ENCODE measurements at regions not wholly inside any gene's neighbourhood (a gene's known extent, or its start where the extent isn't known, plus 50 kb on each side); places are given as distances from the start of the nearest gene placed in this dataset.
"Not testable (repeated sequence)": the region's sequence is repeated elsewhere in the genome, so short reads cannot be mapped to it uniquely, and the experiment has no call there.

DNA sequence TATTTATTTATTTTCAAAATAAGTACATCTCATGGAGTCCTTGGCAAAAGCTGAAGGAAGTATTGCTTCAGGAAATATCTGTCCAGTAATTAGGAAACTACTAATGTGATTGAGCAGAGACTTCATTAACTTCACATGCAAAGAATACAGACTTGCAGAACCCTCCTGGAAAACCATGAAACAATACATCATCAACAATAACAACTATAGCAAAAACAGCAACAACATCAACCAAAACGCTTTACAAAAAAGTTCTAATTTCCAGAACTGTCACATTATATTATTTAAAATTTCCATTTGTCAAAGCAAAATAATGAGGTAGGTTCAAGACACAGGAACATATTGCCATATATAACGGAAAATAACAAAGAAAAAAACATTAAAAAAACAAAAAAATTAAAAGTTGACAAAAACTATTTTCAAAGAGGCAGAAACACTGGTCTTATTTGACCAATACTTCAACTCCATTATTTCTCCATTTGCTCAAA, 79.8 kb upstream of the TOP3B start:
- no peak for DNase-seq (ENCODE audit: insufficient read length, low spot score)
- FAIRE-seq: no peak

DNA sequence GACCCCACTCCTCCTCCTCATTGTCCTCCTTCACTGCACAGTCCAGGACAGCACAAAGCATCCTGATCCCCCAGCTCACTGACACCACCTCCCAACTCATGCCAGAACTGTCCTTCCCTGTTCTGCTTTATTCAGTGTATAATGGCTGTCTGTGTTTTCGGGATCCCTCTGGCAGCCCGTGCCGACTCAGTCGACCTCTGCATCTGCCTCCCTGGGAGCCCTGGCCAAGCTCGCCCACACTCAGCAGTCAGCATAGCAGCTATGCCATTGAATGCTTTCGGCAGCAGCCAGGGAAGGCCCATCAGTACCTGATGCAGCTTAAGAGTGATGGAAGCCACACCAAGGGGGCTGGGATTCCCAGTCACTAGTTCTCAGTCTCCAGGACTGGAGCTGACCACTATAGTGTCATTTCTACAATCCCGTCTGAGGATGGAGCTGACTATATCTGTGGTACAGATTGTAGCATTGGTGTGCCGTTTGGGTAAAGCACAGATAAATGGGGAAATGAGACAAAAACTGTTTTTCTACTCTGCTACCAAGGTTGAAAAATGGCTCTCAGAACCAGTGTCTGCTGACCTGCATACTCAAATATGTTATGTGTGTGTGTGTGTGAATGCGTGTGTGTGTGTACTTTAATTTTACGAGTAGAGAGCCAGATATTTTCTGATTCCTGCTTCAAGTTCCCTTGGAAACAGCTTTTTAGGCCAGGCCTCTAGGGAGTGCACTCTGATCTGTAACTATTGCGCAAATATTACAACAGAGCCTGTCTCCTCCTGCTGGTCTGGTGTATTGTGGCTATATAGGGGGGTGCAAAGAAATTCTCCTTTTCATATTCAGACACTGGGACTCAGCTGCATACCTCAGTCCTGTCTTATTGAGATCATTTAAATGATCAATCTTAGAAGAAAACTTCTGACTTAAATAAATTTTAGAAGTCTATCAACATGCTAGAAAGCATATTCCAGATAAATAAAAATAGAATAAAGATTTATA, 78.8 kb upstream of the TOP3B start:
- DNase-seq (ENCODE audit: insufficient read length, low spot score): no peak
- no peak for FAIRE-seq

DNA sequence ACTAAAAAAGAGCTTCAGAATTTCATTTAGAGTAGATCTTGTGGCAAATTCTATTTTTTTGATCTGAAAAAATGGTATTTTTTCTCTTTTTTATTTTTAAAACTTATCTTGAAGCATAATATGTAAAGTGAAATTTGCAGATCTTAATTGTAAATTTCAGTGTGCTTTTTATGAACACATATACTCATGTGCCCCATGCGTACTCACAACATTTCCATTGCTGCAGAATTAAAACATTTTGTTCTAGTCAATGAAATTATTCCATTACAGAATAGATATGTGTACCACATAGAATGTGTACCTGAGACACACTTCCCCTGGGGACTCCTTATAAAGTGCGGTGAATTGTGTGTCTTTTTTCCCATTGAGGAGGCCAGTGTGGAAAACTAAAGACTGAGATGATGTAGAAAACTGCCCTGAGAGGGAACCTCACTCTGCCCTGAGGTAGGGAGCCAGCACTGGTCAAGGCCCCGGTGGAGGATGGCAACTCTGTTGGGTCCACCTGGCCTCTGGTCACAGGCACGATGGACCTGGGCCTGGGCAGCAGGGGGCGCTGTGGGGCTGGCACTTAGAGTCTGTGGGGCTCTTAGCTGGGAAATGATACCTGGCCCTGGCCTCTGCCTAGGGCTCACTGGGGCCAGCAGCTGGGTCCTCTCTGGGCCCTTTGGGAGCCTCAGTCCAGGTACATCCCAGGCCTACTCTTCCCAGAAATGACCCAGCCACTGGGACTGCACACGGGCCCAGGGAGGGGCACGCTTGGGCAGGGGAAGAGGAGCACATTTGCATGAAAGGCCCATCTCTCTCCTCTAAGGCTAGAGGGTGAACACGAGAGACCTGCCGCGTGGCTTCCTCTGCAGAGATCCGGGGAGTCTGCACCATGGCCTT, 77.9 kb upstream of the TOP3B start:
- DNase-seq (ENCODE audit: insufficient read length, low spot score): peak; percentile 68
- FAIRE-seq: peak; percentile 37

DNA sequence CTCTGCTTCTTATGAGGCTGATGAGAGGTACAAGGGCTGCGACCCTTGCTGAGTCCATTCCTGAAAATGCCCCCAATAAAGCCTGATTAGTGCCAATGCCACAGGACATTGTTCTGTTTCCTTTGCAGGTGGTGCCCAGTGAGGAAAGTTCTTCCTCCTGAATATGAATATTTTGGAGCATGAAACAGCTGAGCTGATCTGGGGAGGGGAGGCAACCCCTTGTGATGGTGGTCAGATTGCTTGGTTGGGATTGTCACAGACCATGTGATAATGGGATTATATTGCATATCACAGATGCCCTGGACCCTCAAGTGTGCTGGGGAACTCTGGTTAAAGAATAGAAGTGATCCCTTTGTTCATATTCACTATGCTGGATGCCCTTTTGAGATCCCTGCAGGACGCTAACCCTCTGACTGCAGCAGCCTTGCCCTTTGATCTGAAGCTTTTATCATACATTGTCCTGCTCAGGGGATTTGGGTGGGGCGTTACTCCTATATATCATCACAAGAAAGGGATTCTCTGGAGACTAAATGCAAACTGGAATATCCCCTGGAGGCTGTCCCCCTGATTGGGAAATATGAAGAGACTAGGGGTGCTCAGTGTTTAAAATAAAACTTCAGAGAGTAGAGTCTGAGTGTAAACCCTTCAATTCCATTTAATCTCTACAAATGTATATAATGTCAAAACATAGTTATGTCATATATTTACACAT, 76.9 kb upstream of the TOP3B start:
- DNase-seq (ENCODE audit: insufficient read length, low spot score): no peak
- no peak for FAIRE-seq

DNA sequence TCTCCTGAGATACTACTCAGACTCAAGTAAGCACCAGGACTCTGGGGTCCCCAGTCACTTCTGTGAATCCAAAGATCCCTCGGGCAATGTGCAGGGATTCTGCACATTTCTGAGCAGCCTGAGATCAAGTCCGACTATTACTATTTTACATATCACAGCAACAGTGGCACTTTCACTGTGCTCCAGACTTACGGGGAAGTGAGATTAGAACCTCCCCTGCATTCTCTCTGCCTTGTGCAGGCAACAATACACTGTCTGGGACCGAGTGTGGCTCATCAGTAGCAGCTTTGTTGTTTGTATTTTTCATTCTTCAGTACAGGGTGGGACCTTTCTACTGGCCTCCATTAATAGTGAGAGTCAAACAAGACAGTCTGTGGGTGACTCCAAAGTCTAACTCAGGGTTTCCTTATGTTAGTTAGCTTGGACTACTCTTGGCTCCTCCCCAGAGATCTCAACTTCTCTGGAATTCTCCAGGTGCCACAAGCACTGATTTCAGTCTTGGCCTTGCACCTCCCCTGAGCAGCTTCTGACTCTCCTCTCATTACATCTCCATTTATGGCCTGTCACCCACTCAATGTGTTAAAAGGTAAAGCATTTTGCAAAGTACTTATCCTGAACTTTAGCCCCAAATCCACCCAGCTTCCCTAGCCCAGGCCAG, 76.2 kb upstream of the TOP3B start:
- DNase-seq (ENCODE audit: insufficient read length, low spot score) (no peak), FAIRE-seq (no peak)

DNA sequence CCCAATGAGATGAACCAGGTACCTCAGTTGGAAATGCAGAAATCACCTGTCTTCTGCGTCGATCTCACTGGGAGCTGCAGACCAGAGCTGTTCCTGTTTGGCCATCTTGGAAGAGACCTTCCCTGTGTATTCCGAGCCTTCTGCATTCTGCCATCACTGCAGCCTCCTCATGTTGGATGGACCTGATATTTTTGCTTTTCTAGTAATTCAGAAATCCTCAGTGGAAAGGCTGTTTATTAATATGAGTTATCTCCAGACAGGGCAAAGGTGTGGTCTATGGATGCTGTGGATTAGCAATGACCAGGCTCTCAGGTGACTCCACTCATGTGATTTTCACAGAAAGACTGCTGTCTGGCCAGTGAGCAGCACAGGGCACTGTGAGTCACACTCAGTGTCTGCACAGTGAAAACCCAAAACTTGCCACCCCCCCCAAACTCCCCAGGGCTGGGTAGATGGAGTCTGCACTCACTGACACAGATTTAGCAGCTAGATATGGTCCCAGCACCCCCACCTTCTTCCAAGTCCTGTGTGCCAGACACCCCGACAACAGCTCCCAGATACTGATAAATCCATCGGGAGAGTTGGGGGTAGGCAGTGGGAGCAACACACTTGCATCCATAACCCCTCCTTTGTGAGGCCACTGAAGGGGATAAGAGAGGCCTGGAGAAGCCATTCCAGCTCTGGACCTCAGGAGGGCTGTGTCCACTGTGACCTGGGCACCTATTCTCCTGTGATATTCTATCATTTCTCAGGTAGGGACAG, 75.2 kb upstream of the TOP3B start:
- no peak for FAIRE-seq
- DNase-seq (ENCODE audit: insufficient read length, low spot score): no peak

DNA sequence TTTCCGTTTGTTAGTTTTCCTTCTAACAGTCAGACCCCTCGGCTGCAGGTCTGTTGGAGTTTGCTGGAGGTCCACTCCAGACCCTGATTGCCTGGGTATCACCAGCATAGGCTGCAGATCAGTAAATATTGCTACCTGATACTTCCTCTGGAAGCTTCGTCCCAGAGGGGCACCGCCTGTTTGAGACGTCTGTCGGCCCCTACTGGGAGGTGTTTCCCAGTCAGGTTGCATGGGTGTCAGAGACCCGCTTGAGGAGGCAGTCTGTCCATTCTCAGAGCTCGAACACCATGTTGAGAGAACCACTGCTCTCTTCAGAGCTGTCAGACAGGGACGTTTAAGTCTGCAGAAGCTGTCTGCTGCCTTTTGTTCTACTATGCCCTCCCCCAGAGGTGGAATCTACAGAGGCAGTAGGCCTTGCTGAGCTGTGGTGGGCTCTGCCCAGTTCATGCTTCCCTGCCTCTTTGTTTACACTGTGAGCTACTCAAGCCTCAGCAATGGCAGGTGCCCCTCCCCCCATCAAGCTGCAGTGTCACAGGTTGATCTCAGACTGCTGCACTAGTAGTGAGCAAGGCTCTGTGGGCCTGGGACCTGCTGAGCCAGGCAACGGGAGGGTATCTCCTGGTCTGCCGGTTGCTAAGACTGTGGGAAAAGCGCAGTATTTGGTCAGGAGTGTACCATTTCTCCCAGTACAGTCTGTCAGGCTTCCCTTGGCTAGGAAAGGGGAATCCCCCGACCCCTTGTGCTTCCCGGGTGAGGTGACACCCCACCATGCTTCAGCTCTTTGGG, 74.4 kb upstream of the TOP3B start:
- FAIRE-seq; DNase-seq (ENCODE audit: insufficient read length, low spot score): not testable (repeated sequence)

DNA sequence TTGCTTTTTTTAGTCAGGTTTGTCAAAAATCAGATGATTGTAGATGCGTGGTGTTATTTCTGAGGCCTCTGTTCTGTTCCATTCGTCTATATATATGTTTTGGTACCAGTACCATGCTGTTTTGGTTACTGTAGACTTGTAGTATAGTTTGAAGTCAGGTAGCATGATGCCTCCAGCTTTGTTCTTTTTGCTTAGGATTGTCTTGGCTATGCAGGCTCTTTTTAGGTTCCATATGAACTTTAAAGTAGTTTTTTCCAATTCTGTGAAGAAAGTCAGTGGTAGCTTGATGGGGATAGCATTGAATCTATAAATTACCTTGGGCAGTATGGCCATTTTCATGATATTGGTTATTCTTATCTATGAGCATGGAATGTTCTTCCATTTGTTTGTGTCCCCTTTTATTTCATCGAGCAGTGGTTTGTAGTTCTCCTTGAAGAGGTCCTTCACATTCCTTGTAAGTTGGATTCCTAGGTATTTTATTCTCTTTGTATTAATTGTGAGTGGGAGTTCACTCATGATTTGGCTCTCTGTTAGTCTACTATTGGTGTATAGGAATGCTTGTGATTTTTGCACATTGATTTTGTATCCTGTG, 70.1 kb upstream of the TOP3B start:
- FAIRE-seq: not testable (repeated sequence)

DNA sequence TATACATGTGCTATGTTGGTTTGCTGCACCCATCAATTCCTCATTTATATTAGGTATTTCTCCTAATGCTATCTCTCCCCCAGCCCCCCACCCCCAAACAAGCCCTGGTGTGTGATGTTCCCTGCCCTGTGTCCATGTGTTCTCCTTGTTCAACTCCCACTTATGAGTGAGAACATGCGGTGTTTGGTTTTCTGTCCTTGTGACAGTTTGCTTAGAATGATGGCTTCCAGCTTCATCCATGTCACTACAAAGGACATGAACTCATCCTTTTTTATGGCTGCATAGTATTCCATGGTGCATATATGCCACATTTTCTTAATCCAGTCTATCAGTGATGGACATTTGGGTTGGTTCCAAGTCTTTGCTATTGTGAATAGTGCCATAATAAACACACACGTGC, 68.4 kb upstream of the TOP3B start:
- not testable (repeated sequence) for FAIRE-seq; DNase-seq (ENCODE audit: insufficient read length, low spot score)

More for the DNA sequence above, 70.1 kb upstream of the TOP3B start:
- not testable (repeated sequence) for DNase-seq (ENCODE audit: insufficient read length, low spot score)

DNA sequence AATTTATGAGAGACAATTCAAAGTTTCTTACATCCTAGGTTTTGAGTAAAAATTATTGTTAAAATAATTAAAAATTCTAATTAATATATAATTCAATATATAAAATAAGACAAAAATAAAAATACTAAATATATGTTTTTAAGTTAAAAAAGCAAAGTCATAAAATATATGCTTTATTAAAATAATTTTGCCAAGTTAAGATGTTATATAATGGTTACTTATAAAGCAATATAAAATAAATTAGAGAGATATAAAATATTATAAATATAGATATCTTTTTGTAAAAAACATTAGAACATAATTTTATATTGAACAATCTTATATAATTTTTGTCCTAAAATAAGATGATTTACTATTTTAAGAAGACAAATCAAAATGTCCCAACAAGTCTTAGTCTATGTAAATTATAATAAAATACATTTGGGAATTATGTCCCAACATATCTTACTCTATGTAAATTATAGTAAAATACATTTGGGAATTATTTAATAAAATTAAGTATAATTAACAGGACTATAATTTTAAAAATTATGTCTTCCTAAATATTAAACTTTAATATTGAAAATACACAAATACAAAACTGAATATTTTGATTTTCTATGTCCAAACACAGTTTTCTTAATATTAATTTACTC, 67.7 kb upstream of the TOP3B start:
- FAIRE-seq (no peak), DNase-seq (ENCODE audit: insufficient read length, low spot score) (no peak)

DNA sequence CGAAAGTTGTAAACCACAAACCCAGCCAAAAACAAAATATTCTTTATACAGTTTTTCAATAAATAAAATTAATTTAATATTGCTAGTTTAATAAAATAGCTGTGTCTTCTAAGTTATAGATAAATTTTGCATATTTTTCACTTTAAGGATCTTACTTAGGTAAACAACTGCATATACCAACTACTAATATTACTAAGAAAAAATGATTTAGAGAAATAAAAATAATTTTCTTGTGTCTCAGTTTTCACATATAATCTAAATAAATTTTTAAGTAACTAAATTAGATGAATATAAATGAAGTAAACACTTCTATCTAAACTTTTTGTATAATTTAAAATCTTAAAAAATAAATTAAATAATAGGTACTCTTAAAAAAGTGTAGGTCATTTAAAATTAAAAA, 67.1 kb upstream of the TOP3B start:
- DNase-seq (ENCODE audit: insufficient read length, low spot score) (no peak), FAIRE-seq (no peak)

DNA sequence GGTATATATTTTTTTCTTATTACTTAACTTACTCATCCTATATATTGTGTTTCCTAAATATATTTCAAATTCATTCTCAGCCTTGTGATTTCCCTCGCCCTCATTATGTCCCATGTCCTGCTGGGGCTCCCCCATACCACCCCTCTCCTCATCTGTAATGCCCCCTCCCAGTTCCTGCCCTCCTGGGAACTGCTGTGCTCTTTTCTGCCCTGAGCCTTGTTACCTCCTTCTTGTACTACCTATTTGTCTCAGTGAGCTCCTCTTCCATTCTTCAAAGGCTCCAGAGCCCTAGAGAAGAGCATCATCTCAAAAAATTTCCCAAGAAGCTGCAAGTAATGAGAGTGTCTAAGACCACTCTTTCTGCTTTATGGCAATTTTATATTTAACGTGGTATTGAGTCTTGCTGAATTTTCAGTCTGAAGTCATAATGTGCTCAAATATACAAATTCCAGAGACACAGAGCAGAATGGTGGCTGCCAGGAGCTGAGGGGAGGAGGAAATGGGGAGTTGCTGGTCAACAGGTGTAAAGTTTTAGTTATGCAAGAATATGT, 66.5 kb upstream of the TOP3B start:
- FAIRE-seq (no peak), DNase-seq (ENCODE audit: insufficient read length, low spot score) (no peak)

DNA sequence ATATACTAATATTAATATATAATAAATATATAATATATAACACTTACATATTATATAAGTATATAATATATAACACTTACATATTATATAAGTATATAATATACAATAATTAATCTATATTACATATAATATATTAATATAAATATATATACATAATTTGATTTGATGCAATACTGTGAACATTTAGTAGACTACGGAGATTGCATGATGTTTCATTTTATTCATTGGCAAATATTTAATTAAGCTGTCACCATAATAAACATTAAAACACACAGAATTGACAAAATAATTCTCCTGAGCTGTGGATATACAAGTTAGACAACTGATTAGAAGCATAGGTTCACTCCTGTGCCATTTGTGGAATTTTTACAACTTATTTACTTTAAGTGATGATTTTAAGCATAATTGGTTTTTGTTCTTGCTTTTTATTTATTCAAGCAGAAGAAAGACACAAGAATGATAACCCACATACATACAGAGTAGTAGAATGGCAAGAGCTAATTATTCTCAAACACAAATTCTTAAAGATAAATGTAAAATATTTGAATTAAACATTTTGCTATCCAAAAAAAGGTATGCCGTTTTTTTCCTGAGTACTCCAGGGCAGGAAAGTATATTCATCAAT, 65.8 kb upstream of the TOP3B start:
- no peak for DNase-seq (ENCODE audit: insufficient read length, low spot score)
- peak; percentile 81 for FAIRE-seq

DNA sequence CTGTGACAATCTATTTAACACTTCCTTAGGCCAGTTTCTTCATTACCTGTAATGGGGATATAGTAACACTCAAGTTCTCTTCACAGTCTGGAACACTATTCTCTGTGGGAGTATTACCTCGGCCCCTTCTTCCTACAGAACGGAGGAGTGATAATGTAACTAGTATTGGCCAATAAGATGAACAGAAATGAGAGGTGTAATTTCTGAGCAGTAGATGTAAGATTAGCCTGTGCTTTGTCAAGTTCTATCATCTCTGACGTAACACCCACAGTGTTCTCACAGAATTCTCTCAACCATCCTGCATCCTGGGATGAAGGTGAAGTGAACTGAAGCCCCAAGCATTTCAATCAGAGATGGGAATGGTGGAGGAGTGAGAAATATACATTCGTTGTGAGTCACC, 65.2 kb upstream of the TOP3B start:
- DNase-seq (ENCODE audit: insufficient read length, low spot score): no peak
- no peak for FAIRE-seq

DNA sequence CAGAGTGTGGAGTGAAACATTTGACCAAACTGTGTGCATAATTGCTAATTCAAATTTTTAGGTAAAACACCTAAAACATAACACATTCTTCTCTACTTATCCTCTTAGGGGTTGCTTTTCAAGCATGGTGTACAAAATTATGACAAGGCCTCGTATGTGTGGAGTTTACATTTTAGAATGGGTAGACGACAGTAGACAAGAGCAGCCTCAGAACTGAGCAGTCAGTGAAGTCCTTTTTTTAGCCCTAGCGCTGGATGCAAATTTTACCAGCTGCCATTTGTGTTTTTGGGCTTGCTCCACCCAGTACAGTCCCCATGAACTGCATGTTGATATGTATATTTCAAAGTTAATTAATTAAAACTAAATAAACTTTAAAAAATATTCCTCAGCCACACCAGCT, 64.7 kb upstream of the TOP3B start:
- FAIRE-seq (no peak), DNase-seq (ENCODE audit: insufficient read length, low spot score) (no peak)

DNA sequence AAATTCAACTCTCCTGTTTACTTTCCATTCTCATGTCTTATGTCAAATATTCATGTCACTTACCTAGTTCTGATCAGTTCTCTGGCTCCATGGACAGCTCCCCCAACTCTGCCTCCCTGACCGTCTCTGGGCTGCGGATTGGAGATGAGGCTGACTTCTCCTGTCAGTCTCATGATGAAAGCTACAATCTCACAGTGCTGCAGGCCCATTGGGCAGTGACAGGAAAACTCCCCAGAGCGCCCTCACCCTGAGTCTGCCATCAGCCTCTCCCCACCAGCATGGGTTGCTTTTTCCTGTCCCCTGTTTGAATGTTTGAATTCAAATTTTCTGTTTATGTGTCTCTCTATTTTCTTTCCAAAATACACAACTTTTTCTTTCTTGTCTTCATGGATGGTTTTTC, 63.8 kb upstream of the TOP3B start:
- DNase-seq (ENCODE audit: insufficient read length, low spot score) (no peak), FAIRE-seq (no peak)
